Small intestine (tissue), 7 donors: ENCODE measurements at regions not wholly inside any gene's neighbourhood (a gene's known extent, or its start where the extent isn't known, plus 50 kb on each side); places are given as distances from the start of the nearest gene placed in this dataset.

Experiments used
- DNase-seq, 2 donors: peaks; one replicate each; pipeline versions ENCODE4 v3.0.0 to v3.0.0-alpha.2; 2013
- FAIRE-seq: peaks from 2 replicates; lab custom pipeline; 2012; peaks lifted over from hg19 to GRCh38; lab: Jason Lieb, UNC
- H3K27ac ChIP-seq, 3 donors: one replicate each; pipeline ENCODE4 v1.5.1; 2013; ENCODE audit warnings: low read length in 2 of 3, mild to moderate bottlenecking in 2 of 3, control low read depth in 1 of 3, inconsistent platforms in 1 of 3, low read depth in 1 of 3, moderate library complexity in 1 of 3
- H3K27me3 ChIP-seq, 3 donors: one replicate each; pipeline ENCODE4 v1.6.1; 2013; ENCODE audit warnings: low read length in 3 of 3, inconsistent platforms in 1 of 3; ENCODE audit not compliant: control insufficient read depth in 3 of 3, insufficient read depth in 3 of 3
- H3K36me3 ChIP-seq, 3 donors: one replicate each; pipeline ENCODE4 v1.6.1; 2013; ENCODE audit warnings: low read length in 3 of 3, inconsistent platforms in 1 of 3, low read depth in 1 of 3, mild to moderate bottlenecking in 1 of 3, moderate library complexity in 1 of 3; ENCODE audit not compliant: control insufficient read depth in 3 of 3, insufficient read depth in 2 of 3
- H3K4me1 ChIP-seq, 3 donors: one replicate each; pipeline ENCODE4 v1.6.1; 2013; ENCODE audit warnings: low read length in 2 of 3, inconsistent platforms in 1 of 3, low read depth in 1 of 3, mild to moderate bottlenecking in 1 of 3, moderate library complexity in 1 of 3; ENCODE audit not compliant: control insufficient read depth in 3 of 3, insufficient read depth in 2 of 3
- H3K4me3 ChIP-seq, 3 donors: one replicate each; pipeline ENCODE4 v1.5.1; 2013; ENCODE audit warnings: low read length in 3 of 3, control low read depth in 1 of 3, inconsistent platforms in 1 of 3, low read depth in 1 of 3, mild to moderate bottlenecking in 1 of 3, moderate library complexity in 1 of 3
- H3K9me3 ChIP-seq, 2 donors: one replicate each; pipeline ENCODE4 v1.6.1; 2013; ENCODE audit warnings: low read depth in 1 of 2, low read length in 1 of 2; ENCODE audit not compliant: control insufficient read depth in 2 of 2, insufficient read depth in 1 of 2
- WGBS, 3 donors: extraction: QIAGEN DNeasy Blood & Tissue Kit; methylation state at CpG; one replicate each; pipeline ENCODE4 v1.1.7; 2013; 5-methylcytosine and 5-hydroxymethylcytosine counted together
- donor health status: healthy with polysubstance abuse.
- donor health status: control.
- donor health status: control.
- donor health status: Bipolar disorder and iron deficiency.
- donor health status: healthy.

GRCh38 chr14:84859116-84859515 lies 670.8 kb upstream of the FLRT2 start:
- Histone ChIP-seq H3K27ac (no peak overlapping the region), H3K9me3 (no peaks in the 10 kb centered on the region), H3K36me3 (no peaks in the 10 kb centered on the region), H3K4me3 (no peak overlapping the region), H3K4me1 (no peaks in the 10 kb centered on the region), H3K27me3 (no peaks in the 10 kb centered on the region)
- DNase-seq, result no peak
- FAIRE-seq, result no peak
- WGBS, 3 donors, result 67 to 78% (median 68%) methylated on average over 4 of the region's 4 CpGs

- DNase-seq, result no peak
- Histone ChIP-seq H3K9me3 (peaks cover 0 to 1% of the 10 kb centered on the region in 2 donors), H3K4me1 (no peaks in the 10 kb centered on the region), H3K27me3 (no peaks in the 10 kb centered on the region), H3K4me3 (no peak overlapping the region), H3K27ac (no peak overlapping the region), H3K36me3 (no peaks in the 10 kb centered on the region)
- 62 to 81% (median 66%) methylated on average over 2 of the region's 2 CpGs for WGBS, 3 donors
- no peak for FAIRE-seq
Observed at GRCh38 chr14:84864548-84865271, 665.2 kb upstream of the FLRT2 start.

DNA sequence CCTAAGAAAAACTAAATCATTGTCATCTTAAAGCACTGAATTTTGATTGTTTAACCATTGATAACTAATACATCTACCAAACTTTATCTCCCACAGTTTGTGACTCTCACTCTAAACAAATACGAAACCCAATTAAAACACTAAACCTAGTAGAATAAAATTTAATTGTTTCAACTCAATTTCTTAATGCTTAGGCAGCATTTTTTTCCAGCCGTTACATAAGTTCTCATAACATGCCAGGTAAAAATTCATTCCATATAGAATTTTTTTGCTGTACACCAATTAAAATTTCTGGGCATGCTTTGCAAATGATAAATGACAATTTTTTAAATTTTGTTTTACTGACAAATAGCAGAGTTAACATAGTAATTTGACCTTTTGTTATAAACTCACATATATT lies 658.2 kb upstream of the FLRT2 start:
- H3K27ac ChIP-seq, result no peak overlapping the region
- H3K36me3 ChIP-seq, result no peaks in the 10 kb centered on the region
- H3K27me3 ChIP-seq, result no peaks in the 10 kb centered on the region
- FAIRE-seq (no peak), DNase-seq (no peak)
- no peaks in the 10 kb centered on the region for H3K9me3 ChIP-seq
- no peak overlapping the region for H3K4me3 ChIP-seq
- 84 to 91% (median 90%) methylated on average over 2 of the region's 2 CpGs for WGBS, 3 donors
- H3K4me1 ChIP-seq, result no peaks in the 10 kb centered on the region

GRCh38 chr14:84874436-84874835 lies 655.5 kb upstream of the FLRT2 start:
- Histone ChIP-seq H3K27ac (no peak overlapping the region), H3K36me3 (no peaks in the 10 kb centered on the region), H3K9me3 (no peaks in the 10 kb centered on the region), H3K4me3 (no peak overlapping the region), H3K4me1 (no peaks in the 10 kb centered on the region), H3K27me3 (no peaks in the 10 kb centered on the region)
- FAIRE-seq (no peak), DNase-seq (no peak)
- WGBS, 3 donors, result 79 to 90% (median 89%) methylated on average over 2 of the region's 2 CpGs

DNA sequence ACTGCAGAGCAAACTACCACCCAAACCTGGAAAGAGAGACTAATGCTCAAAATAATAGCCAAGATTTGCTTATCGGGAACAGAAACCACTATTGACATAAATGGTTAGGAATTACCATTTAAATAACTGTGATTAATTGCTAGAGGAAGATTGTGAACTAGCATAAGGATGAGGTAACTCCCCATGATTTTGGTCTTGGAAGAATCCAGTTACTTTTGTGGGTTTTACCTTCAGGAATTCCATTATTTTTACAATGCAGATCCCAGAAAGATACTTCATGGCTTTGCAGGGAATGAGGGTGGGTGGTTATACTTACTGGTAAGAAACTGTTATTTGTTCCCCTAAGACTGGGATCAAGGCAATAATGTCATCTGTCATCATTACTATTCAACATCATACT lies 652.9 kb upstream of the FLRT2 start:
- Histone ChIP-seq H3K27ac (no peak overlapping the region), H3K4me1 (no peaks in the 10 kb centered on the region), H3K9me3 (no peaks in the 10 kb centered on the region), H3K27me3 (no peaks in the 10 kb centered on the region), H3K36me3 (no peaks in the 10 kb centered on the region), H3K4me3 (no peak overlapping the region)
- DNase-seq (no peak), FAIRE-seq (no peak)
- WGBS, 3 donors, result 69 to 88% (median 84%) methylated on average over 1 of the region's 1 CpG

GRCh38 chr14:84882830-84883229 lies 647.1 kb upstream of the FLRT2 start:
- H3K27ac ChIP-seq, result no peak overlapping the region
- no peaks in the 10 kb centered on the region for H3K36me3 ChIP-seq
- WGBS, 3 donors, result 70 to 73% (median 71%) methylated on average over 1 of the region's 1 CpG
- no peaks in the 10 kb centered on the region for H3K27me3 ChIP-seq
- no peak for DNase-seq
- no peak overlapping the region for H3K4me3 ChIP-seq
- no peak for FAIRE-seq
- peaks cover 2 to 4% of the 10 kb centered on the region in 2 donors for H3K9me3 ChIP-seq
- H3K4me1 ChIP-seq, result no peaks in the 10 kb centered on the region

- H3K4me3 ChIP-seq, result no peak overlapping the region
- 68 to 87% (median 76%) methylated on average over 3 of the region's 3 CpGs for whole genome bisulfite sequencing, 3 donors
- H3K9me3 ChIP-seq, result peaks cover 2 to 4% of the 10 kb centered on the region in 2 donors
- no peaks in the 10 kb centered on the region for H3K27me3 ChIP-seq
- no peaks in the 10 kb centered on the region for H3K36me3 ChIP-seq
- H3K27ac ChIP-seq, result no peak overlapping the region
- H3K4me1 ChIP-seq, result no peaks in the 10 kb centered on the region
- DNase-seq (no peak), FAIRE-seq (no peak)
Observed at GRCh38 chr14:84885061-84885460, 644.9 kb upstream of the FLRT2 start.

DNA sequence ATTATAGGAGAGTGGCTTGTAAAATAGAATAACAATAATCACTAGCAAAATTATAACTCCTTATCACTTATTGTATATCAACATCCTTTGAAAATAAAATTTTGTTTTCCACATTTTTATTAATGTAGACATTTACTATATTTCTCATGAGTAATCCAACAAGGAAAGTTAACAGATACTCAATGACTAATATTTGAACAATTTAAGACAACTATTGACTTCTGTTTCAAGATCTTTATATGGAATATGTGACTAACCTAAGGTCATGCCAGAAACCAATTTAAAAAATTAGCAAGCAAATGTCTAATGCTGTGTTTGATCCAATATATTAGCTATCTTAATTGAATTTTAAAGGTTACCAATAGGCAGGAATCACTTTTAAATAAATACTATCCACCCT lies 638.5 kb upstream of the FLRT2 start:
- DNase-seq (no peak), FAIRE-seq (no peak)
- Histone ChIP-seq H3K27me3 (no peaks in the 10 kb centered on the region), H3K9me3 (no peaks in the 10 kb centered on the region), H3K27ac (no peak overlapping the region), H3K4me3 (no peak overlapping the region), H3K36me3 (no peaks in the 10 kb centered on the region), H3K4me1 (no peaks in the 10 kb centered on the region)

- Histone ChIP-seq H3K27me3 (no peaks in the 10 kb centered on the region), H3K4me1 (no peaks in the 10 kb centered on the region), H3K4me3 (no peak overlapping the region), H3K9me3 (no peaks in the 10 kb centered on the region), H3K36me3 (no peaks in the 10 kb centered on the region), H3K27ac (no peak overlapping the region)
- no peak for FAIRE-seq
- no peak for DNase-seq
- 0 to 24% (median 8%) methylated on average over 1 of the region's 1 CpG for WGBS, 3 donors
Observed at GRCh38 chr14:84894254-84894653, 635.7 kb upstream of the FLRT2 start.
